ENCODE measurements at regions not wholly inside any gene's neighbourhood (a gene's known extent, or its start where the extent isn't known, plus 50 kb on each side); places are given as distances from the start of the nearest gene placed in this dataset.

DNA sequence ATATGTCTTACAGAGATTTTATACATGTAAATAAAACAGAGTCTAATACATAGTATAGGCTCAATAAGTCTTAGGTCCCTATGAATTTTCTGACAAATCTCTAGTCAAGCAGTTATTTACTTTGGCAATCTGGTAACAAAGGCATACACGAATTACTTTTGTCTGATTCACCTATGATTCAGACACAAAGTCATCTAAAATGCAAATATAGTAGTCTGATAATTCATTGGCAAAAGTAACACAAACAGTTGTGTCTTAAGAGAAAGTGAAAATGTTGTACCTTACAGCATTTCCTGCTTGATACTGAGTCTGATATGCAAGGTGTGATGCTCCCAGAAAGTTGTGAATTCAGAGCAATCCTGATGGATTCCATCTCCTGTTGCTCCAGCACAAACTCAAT lies 209.4 kb upstream of the PRSS1 start:
- no peak for DNase-seq (ENCODE audit: low read depth, low spot score)
- no peak overlapping the region for H2AFZ ChIP-seq (ENCODE audit: control insufficient read depth, low read length)
- H3K4me2 ChIP-seq (ENCODE audit: control insufficient read depth, extremely low read depth, insufficient read depth, low read depth, low read length) = no peak overlapping the region

DNA sequence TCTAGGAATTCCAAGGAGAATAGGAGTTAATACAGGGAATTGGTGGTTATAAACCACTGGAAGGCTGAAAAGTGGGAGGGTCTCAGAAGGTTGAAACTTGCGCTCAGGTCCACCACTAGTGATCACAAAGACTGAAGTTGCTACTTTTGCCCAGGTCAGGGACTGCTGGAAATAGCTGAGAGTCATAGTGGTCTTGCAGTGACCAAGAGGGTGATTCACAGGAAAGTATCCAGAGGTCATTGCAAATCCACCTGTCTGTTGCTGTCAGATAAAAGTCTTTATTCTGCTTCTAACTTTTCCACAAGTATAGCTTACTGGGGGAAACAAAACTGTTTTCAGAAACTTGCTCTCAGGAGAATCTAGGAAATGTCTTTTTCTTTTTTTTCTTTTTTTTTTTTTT lies 211.5 kb upstream of the PRSS1 start:
- H3K4me3 ChIP-seq (ENCODE audit: control insufficient read depth in 2 of 3, extremely low read depth in 1 of 3, insufficient read depth in 2 of 3, low read depth in 1 of 3, low read length in 3 of 3) = no peak overlapping the region
- DNase-seq (ENCODE audit: low read depth, low spot score) (no peak), FAIRE-seq (no peak)
- H3K9me3 ChIP-seq (ENCODE audit: control insufficient read depth, low read depth, low read length) = no peaks in the 10 kb centered on the region
- H3K4me1 ChIP-seq (ENCODE audit: control insufficient read depth, extremely low read depth, insufficient read depth, low read length) = peaks cover 19% of the 10 kb centered on the region
- TF ChIP-seq, protein P1, sequence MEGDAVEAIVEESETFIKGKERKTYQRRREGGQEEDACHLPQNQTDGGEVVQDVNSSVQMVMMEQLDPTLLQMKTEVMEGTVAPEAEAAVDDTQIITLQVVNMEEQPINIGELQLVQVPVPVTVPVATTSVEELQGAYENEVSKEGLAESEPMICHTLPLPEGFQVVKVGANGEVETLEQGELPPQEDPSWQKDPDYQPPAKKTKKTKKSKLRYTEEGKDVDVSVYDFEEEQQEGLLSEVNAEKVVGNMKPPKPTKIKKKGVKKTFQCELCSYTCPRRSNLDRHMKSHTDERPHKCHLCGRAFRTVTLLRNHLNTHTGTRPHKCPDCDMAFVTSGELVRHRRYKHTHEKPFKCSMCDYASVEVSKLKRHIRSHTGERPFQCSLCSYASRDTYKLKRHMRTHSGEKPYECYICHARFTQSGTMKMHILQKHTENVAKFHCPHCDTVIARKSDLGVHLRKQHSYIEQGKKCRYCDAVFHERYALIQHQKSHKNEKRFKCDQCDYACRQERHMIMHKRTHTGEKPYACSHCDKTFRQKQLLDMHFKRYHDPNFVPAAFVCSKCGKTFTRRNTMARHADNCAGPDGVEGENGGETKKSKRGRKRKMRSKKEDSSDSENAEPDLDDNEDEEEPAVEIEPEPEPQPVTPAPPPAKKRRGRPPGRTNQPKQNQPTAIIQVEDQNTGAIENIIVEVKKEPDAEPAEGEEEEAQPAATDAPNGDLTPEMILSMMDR (optimal IDR thresholded peaks at IDR 0.05 in 1 of 3, IDR thresholded peaks at IDR 0.05 in 1 of 3, conservative IDR thresholded peaks at IDR 0.05 in 1 of 3; ENCODE audit: extremely low read depth in 1 of 3, insufficient read depth in 2 of 3, low read length in 3 of 3) = no peak
- no peak for TF ChIP-seq EZH2 (IDR thresholded peaks at IDR 0.05; ENCODE audit: low read length)
- H3K9ac ChIP-seq (ENCODE audit: control insufficient read depth, extremely low read depth, insufficient read depth, low read length) = no peak overlapping the region
- no peaks in the 10 kb centered on the region for H4K20me1 ChIP-seq (ENCODE audit: control insufficient read depth, extremely low read depth, insufficient read depth, low read length)
- no peaks in the 10 kb centered on the region for H3K36me3 ChIP-seq (ENCODE audit: control insufficient read depth in 2 of 2, extremely low read depth in 1 of 2, insufficient read depth in 2 of 2, low read length in 2 of 2)
- no peaks in the 10 kb centered on the region for H3K79me2 ChIP-seq (ENCODE audit: control insufficient read depth, insufficient read depth, low read length)
- no peak overlapping the region for H3K27ac ChIP-seq (ENCODE audit: control insufficient read depth, insufficient read depth, low read length)
- H3K9me1 ChIP-seq (ENCODE audit: control insufficient read depth, extremely low read depth, insufficient read depth, low read length) = no peaks in the 10 kb centered on the region
- H2AFZ ChIP-seq (ENCODE audit: control insufficient read depth, low read length) = no peak overlapping the region
- no peak overlapping the region for H3K4me2 ChIP-seq (ENCODE audit: control insufficient read depth, extremely low read depth, insufficient read depth, low read depth, low read length)
- dilution Hi-C loops (cut with MboI; ENCODE audit: extremely low pct_ligation_motif_present, low sequenced_read_pairs) = no loop called here
- no peaks in the 10 kb centered on the region for H3K27me3 ChIP-seq (ENCODE audit: control insufficient read depth, extremely low read depth, insufficient read depth, low read length)

More for the DNA sequence above, 209.4 kb upstream of the PRSS1 start:
- Histone ChIP-seq H3K27ac (ENCODE audit: control insufficient read depth, insufficient read depth, low read length) (no peak overlapping the region), H3K27me3 (ENCODE audit: control insufficient read depth, extremely low read depth, insufficient read depth, low read length) (no peaks in the 10 kb centered on the region), H3K36me3 (ENCODE audit: control insufficient read depth in 2 of 2, extremely low read depth in 1 of 2, insufficient read depth in 2 of 2, low read length in 2 of 2) (no peaks in the 10 kb centered on the region), H3K9me3 (ENCODE audit: control insufficient read depth, low read depth, low read length) (no peaks in the 10 kb centered on the region), H3K9ac (ENCODE audit: control insufficient read depth, extremely low read depth, insufficient read depth, low read length) (no peak overlapping the region), H4K20me1 (ENCODE audit: control insufficient read depth, extremely low read depth, insufficient read depth, low read length) (no peaks in the 10 kb centered on the region), H3K9me1 (ENCODE audit: control insufficient read depth, extremely low read depth, insufficient read depth, low read length) (no peaks in the 10 kb centered on the region), H3K4me1 (ENCODE audit: control insufficient read depth, extremely low read depth, insufficient read depth, low read length) (peaks cover 19% of the 10 kb centered on the region), H3K4me3 (ENCODE audit: control insufficient read depth in 2 of 3, extremely low read depth in 1 of 3, insufficient read depth in 2 of 3, low read depth in 1 of 3, low read length in 3 of 3) (no peak overlapping the region), H3K79me2 (ENCODE audit: control insufficient read depth, insufficient read depth, low read length) (no peaks in the 10 kb centered on the region)
- no peak for TF ChIP-seq EZH2 (IDR thresholded peaks at IDR 0.05; ENCODE audit: low read length)
- TF ChIP-seq, protein P1 (optimal IDR thresholded peaks at IDR 0.05 in 1 of 3, IDR thresholded peaks at IDR 0.05 in 1 of 3, conservative IDR thresholded peaks at IDR 0.05 in 1 of 3; ENCODE audit: extremely low read depth in 1 of 3, insufficient read depth in 2 of 3, low read length in 3 of 3) = no peak
- dilution Hi-C loops (cut with MboI; ENCODE audit: extremely low pct_ligation_motif_present, low sequenced_read_pairs) = no loop called here
- FAIRE-seq = no peak
